Hematopoietic multipotent progenitor cell (in vitro differentiated cells): ENCODE measurements at regions not wholly inside any gene's neighbourhood (a gene's known extent, or its start where the extent isn't known, plus 50 kb on each side); places are given as distances from the start of the nearest gene placed in this dataset.
"Not testable (repeated sequence)": the region's sequence is repeated elsewhere in the genome, so short reads cannot be mapped to it uniquely, and the experiment has no call there.

Experiments used
- DNase-seq, 3 donors: peaks; one replicate each; pipeline ENCODE4 v3.0.0-alpha.2; 2011 to 2015; ENCODE audit warnings: low read depth in 2 of 3, low spot score in 2 of 3

GRCh38 chr10:52368725-52369124 is 54.6 kb downstream of the DKK1 start:
- DNase-seq, result no peak

GRCh38 chr10:52374207-52374606 is 60.1 kb downstream of the DKK1 start:
- DNase-seq, result not testable (repeated sequence)

DNA sequence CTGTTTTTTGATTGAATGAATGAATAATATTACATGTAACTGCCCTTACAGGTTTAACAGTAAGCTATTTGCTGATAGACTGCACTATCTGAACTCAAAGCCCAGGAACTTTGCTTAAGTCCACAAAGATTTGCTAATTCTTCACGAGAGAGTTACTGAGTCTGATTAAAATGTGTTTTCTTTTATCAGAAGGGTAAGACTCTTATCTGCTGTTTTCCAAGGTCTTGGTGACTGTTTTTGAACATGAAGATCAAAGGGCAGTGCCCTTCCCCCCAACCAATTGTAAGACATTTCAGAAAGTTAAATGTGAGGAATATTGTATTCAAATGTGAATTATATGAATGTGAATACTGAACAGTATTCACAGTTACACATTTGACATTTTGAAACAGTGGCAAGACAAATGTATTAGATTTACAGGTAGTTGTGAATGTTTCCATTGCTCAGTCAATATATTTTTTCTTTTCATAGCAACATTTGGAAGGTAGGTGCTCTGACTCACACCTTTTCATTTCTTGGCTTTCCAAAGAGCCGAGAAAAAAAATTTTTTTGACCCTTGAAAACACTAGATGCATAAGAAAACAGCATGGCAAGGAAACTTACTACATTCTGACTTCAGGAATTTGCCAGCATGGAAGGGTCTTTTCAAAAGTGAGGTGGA is 62.7 kb downstream of the DKK1 start:
- DNase-seq, result no peak

DNA sequence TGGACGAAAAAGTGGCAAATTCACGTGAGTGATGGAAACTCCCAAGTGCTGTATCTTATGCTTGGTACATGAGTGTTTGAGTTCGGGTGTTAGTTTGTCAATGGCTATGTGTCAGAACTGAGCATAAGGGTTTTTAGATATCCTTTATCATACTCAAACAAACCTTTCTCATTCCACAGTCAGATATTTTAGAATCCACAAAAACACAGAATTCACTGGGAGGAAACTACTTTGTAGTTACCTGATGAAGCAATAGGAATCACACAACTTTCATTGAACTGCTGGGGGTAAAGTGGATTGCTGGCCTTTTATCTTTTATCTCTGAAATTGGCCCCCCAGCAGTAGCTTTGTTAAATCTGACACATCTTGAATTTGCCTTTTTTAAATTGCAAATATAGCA is 64.0 kb downstream of the DKK1 start:
- DNase-seq, result peak in 2 of 3 donors; percentile 8 to 9

GRCh38 chr10:52379287-52379686 is 65.2 kb downstream of the DKK1 start:
- no peak for DNase-seq

DNA sequence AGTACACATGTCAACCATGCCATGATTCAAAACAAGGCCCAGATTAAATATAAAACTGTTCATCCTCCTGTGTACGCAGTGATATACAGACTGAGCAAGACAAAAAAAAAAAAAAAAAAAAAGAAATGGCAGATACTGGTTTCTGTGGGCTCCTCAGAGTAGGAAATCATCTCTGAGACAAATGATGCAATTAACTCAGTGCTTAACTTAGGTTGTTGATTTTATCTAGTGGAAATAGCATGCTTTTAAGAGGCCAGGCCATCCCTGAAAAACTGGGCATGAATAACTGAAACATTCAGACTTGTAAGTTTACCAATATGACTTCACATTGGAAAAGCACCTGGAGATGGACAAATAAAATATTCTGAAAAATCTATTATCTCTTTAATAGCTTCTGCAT is 69.0 kb downstream of the DKK1 start:
- no peak for DNase-seq

DNA sequence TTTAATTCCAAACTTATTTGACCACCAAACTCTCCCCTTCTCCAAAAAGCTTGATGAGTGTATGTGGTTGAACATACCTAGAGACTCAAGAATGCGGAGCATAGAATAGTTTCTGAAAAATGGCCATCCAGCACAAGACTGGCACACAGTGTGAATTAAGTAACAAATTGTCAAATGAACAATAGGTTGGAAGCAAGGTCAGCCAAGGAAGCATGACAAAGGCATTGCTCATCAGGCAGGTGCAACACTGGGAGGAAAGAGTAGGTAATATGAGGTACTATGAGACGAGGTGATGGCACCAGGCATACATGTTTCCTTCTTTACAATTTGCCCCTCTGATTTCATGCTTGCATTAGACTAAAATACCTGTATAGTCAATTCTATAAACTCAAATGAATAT is 73.7 kb downstream of the DKK1 start:
- DNase-seq, result no peak

GRCh38 chr10:52390388-52390787 is 76.3 kb downstream of the DKK1 start:
- DNase-seq, result no peak

DNA sequence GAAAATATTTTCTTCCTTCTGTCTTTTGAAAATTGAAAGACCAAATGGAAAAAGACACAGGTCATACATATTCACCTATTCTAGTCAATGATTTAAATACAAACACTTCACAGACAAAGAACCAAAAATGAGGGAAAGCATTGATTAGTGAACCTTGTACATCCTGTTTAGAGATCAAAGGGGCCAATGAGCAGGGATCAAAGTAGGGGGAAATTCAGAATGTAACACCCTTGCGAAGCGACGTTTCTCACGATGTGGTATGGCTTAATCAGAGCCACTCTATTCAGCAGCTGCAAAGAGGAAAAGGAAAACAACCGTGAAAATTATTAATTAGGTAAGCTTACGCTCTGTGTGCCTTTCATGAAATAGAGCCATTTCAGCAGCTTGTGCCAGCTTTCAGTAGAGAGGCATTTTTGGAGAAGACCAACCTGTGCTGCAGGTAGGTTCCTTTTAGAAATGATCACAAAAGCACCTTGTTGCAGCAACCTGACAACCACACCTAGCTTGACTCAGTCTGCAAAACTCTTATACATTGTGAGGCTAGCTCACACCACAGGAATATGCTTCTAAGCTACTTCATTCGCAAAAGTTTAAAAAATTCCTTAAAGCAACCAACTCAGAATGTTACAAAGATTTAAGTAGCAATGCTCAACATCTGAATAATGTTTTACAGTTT is 78.0 kb downstream of the DKK1 start:
- no peak for DNase-seq

DNA sequence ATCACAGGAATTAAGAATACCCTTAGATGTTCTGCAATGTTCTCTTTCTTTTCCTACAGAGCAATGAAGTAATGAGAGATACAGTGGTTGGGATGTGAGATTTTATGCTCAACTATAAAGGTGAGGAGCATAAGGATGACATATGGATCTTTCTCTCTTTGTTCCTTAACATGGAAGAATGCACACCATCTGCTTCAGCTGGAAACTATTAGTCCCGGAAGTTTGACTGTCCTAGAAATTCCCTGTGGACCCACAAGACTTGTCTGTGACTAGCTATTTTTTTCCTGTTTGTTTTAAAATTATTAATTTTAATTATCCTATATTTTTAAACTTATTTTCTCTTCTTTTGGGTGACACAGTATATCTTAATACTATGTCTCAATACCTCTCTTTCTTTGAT is 80.2 kb downstream of the DKK1 start:
- no peak for DNase-seq

GRCh38 chr10:52400562-52400961 is 86.5 kb downstream of the DKK1 start:
- no peak for DNase-seq

- not testable (repeated sequence) for DNase-seq
These were observed 89.7 kb downstream of the DKK1 start for GRCh38 chr10:52403801-52404200.

GRCh38 chr10:52409195-52409594 is 95.1 kb downstream of the DKK1 start:
- no peak for DNase-seq

- no peak for DNase-seq
These were observed 95.8 kb downstream of the DKK1 start for GRCh38 chr10:52409928-52410327.

DNA sequence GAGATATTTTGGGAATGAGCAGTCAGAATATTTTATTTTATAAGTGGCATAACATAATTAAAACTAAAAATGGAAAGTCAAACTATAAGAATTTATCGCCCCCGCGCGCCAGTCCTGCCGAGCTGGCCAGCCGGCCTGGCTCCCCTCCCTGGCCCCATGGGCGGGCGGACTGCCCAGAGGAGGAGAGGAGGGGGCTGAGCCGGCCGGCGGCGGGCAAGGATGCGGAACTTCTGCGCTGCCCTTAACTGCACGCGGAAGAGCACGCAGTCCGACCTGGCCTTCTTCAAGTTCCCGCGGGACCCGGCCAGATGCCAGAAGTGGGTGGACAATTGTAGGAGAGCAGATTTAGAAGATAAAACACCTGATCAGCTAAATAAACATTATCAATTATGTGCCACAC is 96.8 kb downstream of the DKK1 start:
- DNase-seq, result no peak

DNA sequence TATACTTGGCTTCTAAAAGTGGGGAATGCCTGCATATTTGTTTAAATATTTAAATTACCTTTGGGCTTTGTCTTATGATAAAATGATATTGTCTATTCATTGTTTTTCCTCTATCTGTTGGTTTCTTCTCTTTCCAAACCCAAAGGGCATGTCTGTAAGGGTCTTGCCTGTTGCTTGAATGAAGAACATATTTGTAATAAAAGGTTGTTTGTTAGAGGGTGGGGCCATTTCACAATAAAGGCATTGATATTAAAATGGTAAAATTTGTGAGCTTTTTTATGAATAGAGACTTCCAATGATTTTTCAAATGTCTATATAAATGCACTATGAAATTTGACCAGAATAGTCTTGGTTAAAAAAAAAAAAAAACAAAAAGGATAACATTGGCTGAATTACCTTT is 105.2 kb downstream of the DKK1 start:
- DNase-seq, result no peak

GRCh38 chr10:52420656-52421055 is 106.6 kb downstream of the DKK1 start:
- peak in 2 of 3 donors; percentile 0 to 21 for DNase-seq

- DNase-seq, result no peak
These were observed 109.3 kb downstream of the DKK1 start for GRCh38 chr10:52423369-52423768.

- no peak for DNase-seq
These were observed 110.3 kb downstream of the DKK1 start for GRCh38 chr10:52424341-52424740.

- DNase-seq, result no peak
These were observed 120.7 kb downstream of the DKK1 start for GRCh38 chr10:52434734-52435133.

- no peak for DNase-seq
These were observed 122.6 kb downstream of the DKK1 start for GRCh38 chr10:52436664-52437063.

- DNase-seq, result no peak
These were observed 123.1 kb downstream of the DKK1 start for GRCh38 chr10:52437205-52437646.

DNA sequence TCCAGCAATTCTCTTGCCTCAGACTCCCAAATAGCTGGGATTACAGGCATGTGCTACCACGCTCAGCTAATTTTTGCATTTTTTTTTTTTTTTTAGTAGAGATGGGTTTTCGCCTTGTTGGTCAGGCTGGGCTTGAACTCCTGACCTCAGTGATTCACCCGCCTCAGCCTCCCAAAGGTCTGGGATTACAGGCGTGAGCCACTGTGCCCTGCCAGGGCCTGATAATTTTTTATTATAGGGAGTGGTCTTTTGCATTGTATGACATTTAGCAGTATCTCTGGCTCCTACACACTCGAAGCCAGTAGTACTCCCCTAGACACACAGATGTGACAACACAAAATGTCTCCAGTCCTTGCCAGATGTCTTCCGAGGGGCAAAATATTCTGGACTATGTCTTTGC is 124.0 kb downstream of the DKK1 start:
- DNase-seq, result no peak
